GM12878 (cell line): ENCODE measurements at regions not wholly inside any gene's neighbourhood (a gene's known extent, or its start where the extent isn't known, plus 50 kb on each side); places are given as distances from the start of the nearest gene placed in this dataset.

Experiments
- ATAC-seq: fragments of 200-7000 bp; cut with Tn5 transposase; 3 replicates; pipeline ENCODE4 v1.9.1; 2020; ENCODE audit warnings: mild to moderate bottlenecking, moderate library complexity
- BruUV-seq: library from RNA; stranded (reverse); fragments of 400-500 nt; replicated peaks from 2 replicates; lab custom pipeline; 2021; lab: Mats Ljungman, UMichigan
- CTCF ChIA-PET: fragments of 300-600 bp; sonication (Branson Sonifier 250); formaldehyde crosslinking; extraction: SDS; loops from one replicate; lab custom pipeline; 2021; ENCODE audit warnings: inconsistent platforms; lab: Yijun Ruan, JAX
- POLR2A ChIA-PET: fragments of 350-600 bp; formaldehyde crosslinking; extraction: SDS; loops from one replicate; lab custom pipeline; 2021; ENCODE audit warnings: inconsistent platforms; lab: Charles Lee
- RAD21 ChIA-PET: fragments of 300-600 bp; sonication (Branson Sonifier 250); formaldehyde crosslinking; loops from one replicate; lab custom pipeline; 2023; ENCODE audit warnings: antibody characterized with exemption; ENCODE audit not compliant: unreplicated experiment; lab: Charles Lee
- SMC1A ChIA-PET: fragments of 300-600 bp; sonication (Branson Sonifier 250); formaldehyde crosslinking; loops from one replicate; lab custom pipeline; 2023; ENCODE audit not compliant: unreplicated experiment, uncharacterized antibody; lab: Charles Lee
- DNase-seq: peaks from one replicate; pipeline ENCODE4 v3.0.0-alpha.2; 2011; ENCODE audit warnings: low read depth, low spot score
- FAIRE-seq: peaks from 3 replicates; lab custom pipeline; 2011; peaks lifted over from hg19 to GRCh38; lab: Jason Lieb, UNC
- H2AFZ ChIP-seq: 2 replicates; pipeline ENCODE4 v1.6.0; 2011; ENCODE audit warnings: low read depth, low read length, control low read depth; ENCODE audit not compliant: control insufficient read depth
- H3K27ac ChIP-seq: 2 replicates; pipeline ENCODE4 v1.5.1; 2011; ENCODE audit warnings: control low read depth; ENCODE audit not compliant: control insufficient read depth, insufficient read depth
- H3K27me3 ChIP-seq, 2 experiments: replicated peaks in 1 of 2; 2 replicates each; pipeline versions ENCODE4 v1.6.0 to v1.6.1; 2011; ENCODE audit warnings: low read length in 1 of 2; ENCODE audit not compliant: control insufficient read depth in 2 of 2, insufficient read depth in 2 of 2
- H3K36me3 ChIP-seq, 2 experiments: 2 replicates each; pipeline ENCODE4 v1.5.1; 2011; ENCODE audit warnings: low read length in 1 of 2; ENCODE audit not compliant: control insufficient read depth in 2 of 2, insufficient read depth in 2 of 2
- H3K4me1 ChIP-seq: 2 replicates; pipeline ENCODE4 v1.6.1; 2011; ENCODE audit warnings: mild to moderate bottlenecking, low read length, moderate library complexity, mixed read lengths; ENCODE audit not compliant: control insufficient read depth, insufficient read depth
- H3K4me2 ChIP-seq: 2 replicates; pipeline ENCODE4 v1.6.0; 2011; ENCODE audit warnings: control low read depth; ENCODE audit not compliant: control insufficient read depth, insufficient read depth
- H3K4me3 ChIP-seq: fragments of 200-600 bp; sonication (generic); 2 replicates; pipeline ENCODE4 v1.5.1; 2016
- H3K79me2 ChIP-seq: 2 replicates; pipeline ENCODE4 v1.6.0; 2011; ENCODE audit warnings: low read length; ENCODE audit not compliant: control insufficient read depth, insufficient read depth
- H3K9ac ChIP-seq: 2 replicates; pipeline ENCODE4 v1.8.0; 2011; ENCODE audit warnings: low read length, control low read depth, mixed read lengths; ENCODE audit not compliant: control insufficient read depth, insufficient read depth
- H3K9me3 ChIP-seq: replicated peaks from 3 replicates; pipeline ENCODE4 v1.5.1; 2011; ENCODE audit warnings: mild to moderate bottlenecking, low read length; ENCODE audit not compliant: control insufficient read depth, insufficient read depth
- H4K20me1 ChIP-seq: 2 replicates; pipeline ENCODE4 v1.6.0; 2011; ENCODE audit not compliant: control insufficient read depth, insufficient read depth
- DPF2 ChIP-seq: fragments of 450-650 bp; IDR thresholded peaks from 2 replicates; pipeline ENCODE4 v1.6.1; 2017; ENCODE audit warnings: mild to moderate bottlenecking
- SIX5 ChIP-seq: IDR thresholded peaks from 2 replicates; pipeline ENCODE4 v1.6.1; 2011; ENCODE audit warnings: mild to moderate bottlenecking, low read depth, low read length, moderate library complexity; ENCODE audit not compliant: severe bottlenecking
- WGBS: methylation state at CpG from one replicate; pipeline ENCODE4 v1.1.6; 2016; ENCODE audit warnings: low lambda C conversion rate; ENCODE audit not compliant: insufficient replicate concordance, insufficient coverage; ENCODE audit errors: missing lambda C conversion rate; 5-methylcytosine and 5-hydroxymethylcytosine counted together
- in situ Hi-C: fragments of 300-500 bp; cut with MboI; formaldehyde crosslinking; loops from 9 replicates; pipeline ENCODE4 v1.14.3; 2018; ENCODE audit warnings: mixed read lengths
- intact Hi-C: fragments of 100-400 bp; cut with micrococcal nuclease; formaldehyde crosslinking; loops from one replicate; pipeline ENCODE4 v1.14.2; 2022; ENCODE audit not compliant: unreplicated experiment
- TF ChIP-seq, protein P1 (sequence below): fragments of 450-650 bp; IDR thresholded peaks from 2 replicates; pipeline ENCODE4 v1.6.1; 2016; ENCODE audit warnings: mild to moderate bottlenecking, moderate library complexity, borderline replicate concordance
- TF ChIP-seq, protein P2 (sequence below): IDR thresholded peaks from 2 replicates; pipeline ENCODE4 v1.6.1; 2011; ENCODE audit warnings: low read depth, mild to moderate bottlenecking, low read length, moderate library complexity, borderline replicate concordance; ENCODE audit errors: extremely low read depth
- TF ChIP-seq, protein P3 (sequence below): fragments of 450-650 bp; IDR thresholded peaks from 2 replicates; pipeline ENCODE4 v1.6.1; 2018; ENCODE audit warnings: borderline replicate concordance, mild to moderate bottlenecking; ENCODE audit not compliant: partially characterized antibody
- TF ChIP-seq, protein P4 (sequence below): IDR thresholded peaks from 2 replicates; pipeline ENCODE4 v1.6.1; 2011; ENCODE audit warnings: borderline replicate concordance, low read depth, mild to moderate bottlenecking, moderate library complexity, low read length; ENCODE audit not compliant: insufficient read depth, poor library complexity, severe bottlenecking
- TF ChIP-seq, protein P5 (sequence below): fragments of 450-650 bp; IDR thresholded peaks from 2 replicates; pipeline ENCODE4 v1.6.1; 2017; ENCODE audit warnings: mild to moderate bottlenecking, low read depth, inconsistent platforms; ENCODE audit not compliant: poor library complexity, severe bottlenecking

DNA sequence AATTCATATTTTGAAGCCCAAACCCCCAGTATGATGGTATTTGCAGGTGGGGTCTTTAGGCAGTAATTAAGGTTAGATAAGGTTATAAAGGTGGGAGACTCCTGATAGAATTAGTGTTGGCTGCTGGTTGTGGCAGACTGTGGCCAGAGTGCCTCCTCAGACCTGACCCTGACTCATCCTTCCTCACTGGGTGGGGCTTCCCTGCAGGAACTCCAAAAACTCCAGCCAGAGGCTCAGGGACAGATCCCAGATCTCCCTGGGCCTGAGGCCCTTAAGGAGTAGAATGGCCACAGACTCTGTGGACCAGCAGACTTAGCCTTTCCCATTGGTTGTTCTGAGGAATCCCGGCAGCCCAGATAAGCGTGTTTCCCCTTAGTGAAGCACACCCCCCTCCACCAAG lies 463.0 kb upstream of the CPEB2 start (continued):
- TF ChIP-seq, protein P1, sequence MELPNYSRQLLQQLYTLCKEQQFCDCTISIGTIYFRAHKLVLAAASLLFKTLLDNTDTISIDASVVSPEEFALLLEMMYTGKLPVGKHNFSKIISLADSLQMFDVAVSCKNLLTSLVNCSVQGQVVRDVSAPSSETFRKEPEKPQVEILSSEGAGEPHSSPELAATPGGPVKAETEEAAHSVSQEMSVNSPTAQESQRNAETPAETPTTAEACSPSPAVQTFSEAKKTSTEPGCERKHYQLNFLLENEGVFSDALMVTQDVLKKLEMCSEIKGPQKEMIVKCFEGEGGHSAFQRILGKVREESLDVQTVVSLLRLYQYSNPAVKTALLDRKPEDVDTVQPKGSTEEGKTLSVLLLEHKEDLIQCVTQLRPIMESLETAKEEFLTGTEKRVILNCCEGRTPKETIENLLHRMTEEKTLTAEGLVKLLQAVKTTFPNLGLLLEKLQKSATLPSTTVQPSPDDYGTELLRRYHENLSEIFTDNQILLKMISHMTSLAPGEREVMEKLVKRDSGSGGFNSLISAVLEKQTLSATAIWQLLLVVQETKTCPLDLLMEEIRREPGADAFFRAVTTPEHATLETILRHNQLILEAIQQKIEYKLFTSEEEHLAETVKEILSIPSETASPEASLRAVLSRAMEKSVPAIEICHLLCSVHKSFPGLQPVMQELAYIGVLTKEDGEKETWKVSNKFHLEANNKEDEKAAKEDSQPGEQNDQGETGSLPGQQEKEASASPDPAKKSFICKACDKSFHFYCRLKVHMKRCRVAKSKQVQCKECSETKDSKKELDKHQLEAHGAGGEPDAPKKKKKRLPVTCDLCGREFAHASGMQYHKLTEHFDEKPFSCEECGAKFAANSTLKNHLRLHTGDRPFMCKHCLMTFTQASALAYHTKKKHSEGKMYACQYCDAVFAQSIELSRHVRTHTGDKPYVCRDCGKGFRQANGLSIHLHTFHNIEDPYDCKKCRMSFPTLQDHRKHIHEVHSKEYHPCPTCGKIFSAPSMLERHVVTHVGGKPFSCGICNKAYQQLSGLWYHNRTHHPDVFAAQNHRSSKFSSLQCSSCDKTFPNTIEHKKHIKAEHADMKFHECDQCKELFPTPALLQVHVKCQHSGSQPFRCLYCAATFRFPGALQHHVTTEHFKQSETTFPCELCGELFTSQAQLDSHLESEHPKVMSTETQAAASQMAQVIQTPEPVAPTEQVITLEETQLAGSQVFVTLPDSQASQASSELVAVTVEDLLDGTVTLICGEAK = no peak
- TF ChIP-seq, protein P2, sequence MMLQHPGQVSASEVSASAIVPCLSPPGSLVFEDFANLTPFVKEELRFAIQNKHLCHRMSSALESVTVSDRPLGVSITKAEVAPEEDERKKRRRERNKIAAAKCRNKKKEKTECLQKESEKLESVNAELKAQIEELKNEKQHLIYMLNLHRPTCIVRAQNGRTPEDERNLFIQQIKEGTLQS = no peak
- TF ChIP-seq SIX5 = no peak

DNA sequence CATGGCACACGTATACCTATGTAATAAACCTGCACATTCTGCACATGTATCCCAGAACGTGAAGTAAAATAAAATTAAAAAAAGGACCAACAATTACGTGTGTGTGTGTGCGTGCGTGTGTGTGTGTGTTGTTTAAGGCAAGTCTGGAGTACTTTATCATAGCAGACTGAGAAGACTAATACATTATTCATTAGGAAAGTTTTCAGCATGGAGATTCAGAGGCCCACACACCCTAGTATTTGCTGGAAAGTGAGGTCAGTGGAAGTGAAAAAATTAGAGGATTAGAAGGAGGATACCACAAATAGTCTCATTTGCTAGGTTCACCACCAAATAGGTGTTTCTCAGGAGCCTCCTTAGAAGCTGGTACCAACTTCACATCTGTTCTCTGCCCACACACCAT lies 457.1 kb upstream of the CPEB2 start:
- ChIA-PET POLR2A (no interaction called here), CTCF (no interaction called here), RAD21 (no interaction called here), SMC1A (no interaction called here)
- intact Hi-C loops (no loop called here), in situ Hi-C loops (no loop called here)
- H3K9ac ChIP-seq = no peak overlapping the region
- BruUV-seq = no TSS peak
- no peaks in the 10 kb centered on the region for H3K36me3 ChIP-seq
- WGBS = 43% methylated on average over 5 of the region's 5 CpGs
- no peak overlapping the region for H3K4me2 ChIP-seq
- no peaks in the 10 kb centered on the region for H3K79me2 ChIP-seq
- H3K4me1 ChIP-seq = no peaks in the 10 kb centered on the region
- no peaks in the 10 kb centered on the region for H3K27me3 ChIP-seq
- H3K9me3 ChIP-seq = no peaks in the 10 kb centered on the region
- FAIRE-seq = no peak
- no peaks in the 10 kb centered on the region for H4K20me1 ChIP-seq
- no peak overlapping the region for H3K4me3 ChIP-seq
- no peak overlapping the region for H2AFZ ChIP-seq
- H3K27ac ChIP-seq = no peak overlapping the region
- ATAC-seq = no peak
- DNase-seq = no peak
- TF ChIP-seq, protein P3, sequence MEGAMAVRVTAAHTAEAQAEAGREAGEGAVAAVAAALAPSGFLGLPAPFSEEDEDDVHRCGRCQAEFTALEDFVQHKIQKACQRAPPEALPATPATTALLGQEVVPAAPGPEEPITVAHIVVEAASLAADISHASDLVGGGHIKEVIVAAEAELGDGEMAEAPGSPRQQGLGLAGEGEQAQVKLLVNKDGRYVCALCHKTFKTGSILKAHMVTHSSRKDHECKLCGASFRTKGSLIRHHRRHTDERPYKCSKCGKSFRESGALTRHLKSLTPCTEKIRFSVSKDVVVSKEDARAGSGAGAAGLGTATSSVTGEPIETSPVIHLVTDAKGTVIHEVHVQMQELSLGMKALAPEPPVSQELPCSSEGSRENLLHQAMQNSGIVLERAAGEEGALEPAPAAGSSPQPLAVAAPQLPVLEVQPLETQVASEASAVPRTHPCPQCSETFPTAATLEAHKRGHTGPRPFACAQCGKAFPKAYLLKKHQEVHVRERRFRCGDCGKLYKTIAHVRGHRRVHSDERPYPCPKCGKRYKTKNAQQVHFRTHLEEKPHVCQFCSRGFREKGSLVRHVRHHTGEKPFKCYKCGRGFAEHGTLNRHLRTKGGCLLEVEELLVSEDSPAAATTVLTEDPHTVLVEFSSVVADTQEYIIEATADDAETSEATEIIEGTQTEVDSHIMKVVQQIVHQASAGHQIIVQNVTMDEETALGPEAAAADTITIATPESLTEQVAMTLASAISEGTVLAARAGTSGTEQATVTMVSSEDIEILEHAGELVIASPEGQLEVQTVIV = no peak
- TF ChIP-seq, protein P4, sequence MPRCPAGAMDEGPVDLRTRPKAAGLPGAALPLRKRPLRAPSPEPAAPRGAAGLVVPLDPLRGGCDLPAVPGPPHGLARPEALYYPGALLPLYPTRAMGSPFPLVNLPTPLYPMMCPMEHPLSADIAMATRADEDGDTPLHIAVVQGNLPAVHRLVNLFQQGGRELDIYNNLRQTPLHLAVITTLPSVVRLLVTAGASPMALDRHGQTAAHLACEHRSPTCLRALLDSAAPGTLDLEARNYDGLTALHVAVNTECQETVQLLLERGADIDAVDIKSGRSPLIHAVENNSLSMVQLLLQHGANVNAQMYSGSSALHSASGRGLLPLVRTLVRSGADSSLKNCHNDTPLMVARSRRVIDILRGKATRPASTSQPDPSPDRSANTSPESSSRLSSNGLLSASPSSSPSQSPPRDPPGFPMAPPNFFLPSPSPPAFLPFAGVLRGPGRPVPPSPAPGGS = no peak
- no peak for TF ChIP-seq DPF2
- TF ChIP-seq, protein P5, sequence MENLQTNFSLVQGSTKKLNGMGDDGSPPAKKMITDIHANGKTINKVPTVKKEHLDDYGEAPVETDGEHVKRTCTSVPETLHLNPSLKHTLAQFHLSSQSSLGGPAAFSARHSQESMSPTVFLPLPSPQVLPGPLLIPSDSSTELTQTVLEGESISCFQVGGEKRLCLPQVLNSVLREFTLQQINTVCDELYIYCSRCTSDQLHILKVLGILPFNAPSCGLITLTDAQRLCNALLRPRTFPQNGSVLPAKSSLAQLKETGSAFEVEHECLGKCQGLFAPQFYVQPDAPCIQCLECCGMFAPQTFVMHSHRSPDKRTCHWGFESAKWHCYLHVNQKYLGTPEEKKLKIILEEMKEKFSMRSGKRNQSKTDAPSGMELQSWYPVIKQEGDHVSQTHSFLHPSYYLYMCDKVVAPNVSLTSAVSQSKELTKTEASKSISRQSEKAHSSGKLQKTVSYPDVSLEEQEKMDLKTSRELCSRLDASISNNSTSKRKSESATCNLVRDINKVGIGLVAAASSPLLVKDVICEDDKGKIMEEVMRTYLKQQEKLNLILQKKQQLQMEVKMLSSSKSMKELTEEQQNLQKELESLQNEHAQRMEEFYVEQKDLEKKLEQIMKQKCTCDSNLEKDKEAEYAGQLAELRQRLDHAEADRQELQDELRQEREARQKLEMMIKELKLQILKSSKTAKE = no peak
